GM18870 (cell line): ENCODE measurements at regions not wholly inside any gene's neighbourhood (a gene's known extent, or its start where the extent isn't known, plus 50 kb on each side); places are given as distances from the start of the nearest gene placed in this dataset.
"Not testable (repeated sequence)": the region's sequence is repeated elsewhere in the genome, so short reads cannot be mapped to it uniquely, and the experiment has no call there.

ENCODE experiments used
- ATAC-seq: cut with Tn5 transposase; IDR thresholded peaks from one replicate; pipeline ENCODE4 v1.9.1; 2021; ENCODE audit warnings: moderate library complexity; ENCODE audit not compliant: unreplicated experiment

DNA sequence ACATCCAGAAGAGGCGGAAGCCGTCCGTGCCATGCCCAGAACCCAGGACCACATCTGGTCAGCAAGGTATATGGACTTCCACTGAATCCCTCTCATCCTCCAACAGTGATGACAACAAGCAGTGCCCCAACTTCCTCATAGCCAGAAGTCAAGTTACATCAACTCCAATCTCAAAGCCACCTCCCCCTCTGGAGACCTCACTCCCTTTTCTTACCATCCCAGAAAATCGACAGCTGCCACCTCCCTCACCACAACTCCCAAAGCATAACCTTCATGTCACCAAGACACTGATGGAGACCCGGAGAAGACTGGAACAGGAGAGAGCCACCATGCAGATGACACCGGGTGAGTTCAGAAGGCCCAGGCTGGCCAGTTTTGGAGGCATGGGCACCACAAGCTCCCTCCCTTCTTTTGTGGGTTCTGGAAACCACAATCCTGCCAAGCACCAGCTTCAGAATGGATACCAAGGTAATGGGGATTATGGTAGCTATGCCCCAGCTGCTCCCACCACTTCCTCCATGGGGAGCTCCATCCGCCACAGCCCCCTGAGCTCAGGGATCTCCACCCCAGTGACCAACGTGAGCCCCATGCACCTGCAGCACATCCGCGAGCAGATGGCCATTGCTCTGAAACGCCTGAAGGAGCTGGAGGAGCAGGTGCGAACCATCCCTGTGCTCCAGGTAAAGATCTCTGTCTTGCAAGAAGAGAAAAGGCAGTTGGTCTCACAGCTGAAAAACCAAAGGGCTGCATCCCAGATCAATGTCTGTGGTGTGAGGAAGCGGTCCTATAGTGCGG, 130.3 kb upstream of the DMRT1 start:
- ATAC-seq: no peak

DNA sequence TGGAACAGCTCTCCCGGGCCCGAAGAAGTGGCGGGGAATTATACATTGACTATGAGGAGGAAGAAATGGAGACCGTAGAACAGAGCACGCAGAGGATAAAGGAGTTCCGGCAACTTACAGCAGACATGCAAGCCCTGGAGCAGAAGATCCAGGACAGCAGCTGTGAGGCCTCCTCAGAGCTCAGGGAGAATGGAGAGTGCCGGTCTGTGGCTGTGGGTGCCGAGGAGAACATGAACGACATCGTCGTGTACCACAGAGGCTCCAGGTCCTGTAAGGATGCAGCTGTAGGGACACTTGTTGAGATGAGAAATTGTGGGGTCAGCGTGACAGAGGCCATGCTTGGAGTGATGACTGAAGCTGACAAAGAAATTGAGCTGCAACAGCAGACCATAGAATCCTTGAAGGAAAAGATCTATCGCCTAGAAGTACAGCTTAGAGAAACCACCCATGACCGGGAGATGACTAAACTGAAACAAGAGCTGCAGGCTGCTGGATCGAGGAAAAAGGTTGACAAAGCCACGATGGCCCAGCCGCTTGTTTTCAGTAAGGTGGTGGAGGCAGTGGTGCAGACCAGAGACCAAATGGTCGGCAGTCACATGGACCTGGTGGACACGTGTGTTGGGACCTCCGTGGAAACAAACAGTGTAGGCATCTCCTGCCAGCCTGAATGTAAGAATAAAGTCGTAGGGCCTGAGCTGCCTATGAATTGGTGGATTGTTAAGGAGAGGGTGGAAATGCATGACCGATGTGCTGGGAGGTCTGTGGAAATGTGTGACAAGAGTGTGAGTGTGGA, 129.5 kb upstream of the DMRT1 start:
- ATAC-seq: no peak

DNA sequence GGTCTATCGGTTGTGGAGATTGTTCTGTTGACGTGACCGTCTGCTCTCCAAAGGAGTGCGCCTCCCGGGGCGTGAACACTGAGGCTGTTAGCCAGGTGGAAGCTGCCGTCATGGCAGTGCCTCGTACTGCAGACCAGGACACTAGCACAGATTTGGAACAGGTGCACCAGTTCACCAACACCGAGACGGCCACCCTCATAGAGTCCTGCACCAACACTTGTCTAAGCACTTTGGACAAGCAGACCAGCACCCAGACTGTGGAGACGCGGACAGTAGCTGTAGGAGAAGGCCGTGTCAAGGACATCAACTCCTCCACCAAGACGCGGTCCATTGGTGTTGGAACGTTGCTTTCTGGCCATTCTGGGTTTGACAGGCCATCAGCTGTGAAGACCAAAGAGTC, 128.9 kb upstream of the DMRT1 start:
- no peak for ATAC-seq

DNA sequence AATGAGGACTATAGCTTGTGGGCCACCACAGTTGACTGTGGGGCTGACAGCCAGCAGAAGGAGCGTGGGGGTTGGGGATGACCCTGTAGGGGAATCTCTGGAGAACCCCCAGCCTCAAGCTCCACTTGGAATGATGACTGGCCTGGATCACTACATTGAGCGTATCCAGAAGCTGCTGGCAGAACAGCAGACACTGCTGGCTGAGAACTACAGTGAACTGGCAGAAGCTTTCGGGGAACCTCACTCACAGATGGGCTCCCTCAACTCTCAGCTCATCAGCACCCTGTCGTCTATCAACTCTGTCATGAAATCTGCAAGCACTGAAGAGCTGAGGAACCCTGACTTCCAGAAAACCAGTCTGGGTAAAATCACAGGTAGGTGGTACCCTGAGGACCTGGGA, 128.4 kb upstream of the DMRT1 start:
- no peak for ATAC-seq

DNA sequence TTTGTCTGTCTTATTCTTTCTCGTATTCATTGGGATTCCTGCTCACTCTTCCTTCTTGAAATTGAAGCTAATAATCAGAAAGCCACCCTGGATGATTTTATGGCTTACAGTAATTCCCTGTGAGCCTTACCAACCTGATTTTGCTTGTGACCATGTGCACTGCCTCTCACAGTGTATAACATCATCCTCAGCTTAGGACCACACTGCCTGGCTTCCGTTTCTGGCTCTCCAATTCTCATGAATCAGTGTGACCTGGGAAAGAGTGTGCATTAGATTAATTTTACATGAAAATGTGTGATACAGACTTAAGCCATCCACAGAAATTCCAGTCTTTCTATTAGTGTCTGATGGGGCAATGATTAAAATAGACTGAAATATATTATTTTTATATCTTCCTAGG, 126.8 kb upstream of the DMRT1 start:
- ATAC-seq: no peak

DNA sequence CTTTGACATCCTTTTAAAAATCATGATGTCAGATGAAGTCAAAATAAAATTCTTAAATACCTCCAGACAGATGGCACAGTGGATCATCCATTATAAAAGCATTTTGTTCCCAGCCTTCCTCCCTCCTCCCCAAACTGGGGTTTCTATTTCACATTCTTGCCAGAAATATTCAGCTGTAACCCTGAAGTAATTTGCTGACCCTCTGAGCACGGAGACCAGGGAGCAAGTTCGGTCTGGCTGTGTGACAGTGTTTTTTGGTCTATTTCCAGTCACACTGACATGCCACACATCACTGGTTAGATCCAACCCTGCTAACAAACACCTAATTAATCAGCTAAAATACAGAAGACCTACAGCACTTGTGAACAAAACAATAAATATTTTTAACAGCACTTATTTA, 126.2 kb upstream of the DMRT1 start:
- no peak for ATAC-seq

DNA sequence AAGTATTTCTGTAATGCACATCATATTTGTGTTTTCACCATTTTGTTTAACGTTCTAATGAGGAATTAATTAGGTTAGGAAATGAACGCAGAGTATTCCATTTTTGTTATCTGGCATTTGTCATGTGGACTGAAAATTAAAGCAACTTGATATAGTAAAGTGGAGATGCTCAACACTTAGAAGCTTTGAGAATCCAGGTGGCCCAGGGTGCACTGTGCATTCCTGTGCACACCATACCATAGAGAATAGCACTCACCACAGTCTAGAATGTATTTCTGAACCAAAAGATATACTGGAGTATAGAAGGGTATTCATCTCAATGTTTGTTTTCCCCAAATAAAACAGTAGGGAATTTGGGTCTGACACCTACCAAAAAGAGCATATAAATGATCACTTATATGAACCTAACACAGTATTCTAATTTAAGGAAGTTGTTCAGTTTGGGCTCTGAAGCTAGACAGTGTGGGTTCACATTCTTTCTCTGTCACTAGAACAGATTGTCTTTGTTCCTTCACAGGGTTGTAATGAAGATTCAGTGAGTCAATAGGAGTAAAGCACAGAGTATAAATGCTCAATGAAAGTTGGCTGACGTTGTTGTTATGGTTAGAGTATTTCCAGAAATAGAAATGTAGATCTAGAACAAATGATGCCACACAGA, 125.6 kb upstream of the DMRT1 start:
- ATAC-seq: no peak

DNA sequence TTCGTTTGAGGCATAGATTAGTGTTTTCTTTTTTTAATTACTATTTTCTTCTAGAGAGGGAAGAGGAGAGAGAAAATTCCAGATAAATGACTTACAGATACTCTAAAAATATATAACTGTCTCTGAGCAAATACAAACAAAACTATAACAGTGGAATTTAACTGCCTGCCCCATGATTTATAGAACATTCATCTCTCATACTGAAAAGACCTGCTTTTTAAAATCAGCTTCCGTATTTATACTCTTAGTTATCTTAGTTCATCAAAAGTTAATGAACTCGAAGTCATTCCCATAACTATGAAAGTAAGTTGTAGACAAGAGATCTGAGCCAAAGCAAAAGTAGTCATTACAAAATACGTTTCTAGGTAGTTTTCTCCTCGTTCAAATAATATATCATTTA, 123.8 kb upstream of the DMRT1 start:
- ATAC-seq: no peak

DNA sequence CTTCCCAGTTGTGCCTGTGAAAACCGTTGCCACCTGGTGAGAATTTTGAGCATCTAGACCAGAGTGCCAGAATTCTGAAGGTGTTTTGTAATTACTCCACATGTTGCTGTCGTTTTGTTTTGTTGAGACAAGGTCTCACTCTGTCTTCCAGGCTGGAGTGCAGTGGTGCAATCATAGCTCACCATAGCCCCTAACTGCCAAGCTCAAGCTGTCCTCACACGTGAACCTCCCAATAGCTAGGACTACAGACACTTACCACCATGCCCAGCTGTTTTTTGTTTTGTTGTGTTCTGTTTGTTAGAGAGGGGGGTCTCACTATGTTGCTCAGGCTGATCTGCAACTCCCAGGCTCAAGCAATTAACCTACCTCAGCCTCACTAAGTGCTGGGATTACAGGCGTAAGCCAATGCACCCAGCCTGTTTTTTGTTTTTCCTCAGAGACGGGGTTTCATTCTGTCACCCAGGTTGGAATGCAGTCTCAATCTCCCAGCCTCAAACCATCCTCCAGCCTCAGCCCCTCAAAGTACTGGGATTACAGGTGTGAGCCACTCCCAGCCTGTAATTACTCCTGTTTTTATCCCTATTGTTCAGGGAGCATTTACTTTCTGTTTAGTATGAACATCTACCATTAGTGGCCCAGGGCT, 121.1 kb upstream of the DMRT1 start:
- ATAC-seq: no peak

DNA sequence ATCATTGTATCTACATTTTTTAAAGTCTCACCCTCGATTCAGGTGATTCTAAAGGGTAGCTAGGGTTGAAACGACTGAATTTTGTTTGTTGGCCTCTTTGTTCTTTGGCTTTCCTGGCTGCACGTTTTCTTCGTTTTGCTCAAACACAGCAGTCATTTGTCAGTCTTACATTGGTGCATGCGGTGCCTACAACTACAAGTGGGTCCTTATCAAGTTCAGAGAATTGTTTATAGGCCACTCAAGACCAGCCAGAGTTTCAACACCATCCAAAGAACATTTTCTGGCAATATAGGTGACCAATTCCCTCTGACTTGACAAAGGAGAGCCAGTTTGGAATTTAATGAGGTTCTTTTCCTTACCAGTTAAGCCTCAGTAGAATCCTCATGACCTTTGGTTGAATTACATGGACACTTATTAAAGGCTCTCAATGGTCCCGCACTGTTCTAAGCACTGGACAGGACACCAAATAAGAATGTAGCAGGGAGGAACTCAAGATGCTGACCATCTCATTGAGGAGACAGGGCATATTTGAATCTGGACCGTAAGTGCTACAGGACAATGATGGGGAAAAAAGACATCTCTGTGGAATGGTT, 119.0 kb upstream of the DMRT1 start:
- no peak for ATAC-seq

DNA sequence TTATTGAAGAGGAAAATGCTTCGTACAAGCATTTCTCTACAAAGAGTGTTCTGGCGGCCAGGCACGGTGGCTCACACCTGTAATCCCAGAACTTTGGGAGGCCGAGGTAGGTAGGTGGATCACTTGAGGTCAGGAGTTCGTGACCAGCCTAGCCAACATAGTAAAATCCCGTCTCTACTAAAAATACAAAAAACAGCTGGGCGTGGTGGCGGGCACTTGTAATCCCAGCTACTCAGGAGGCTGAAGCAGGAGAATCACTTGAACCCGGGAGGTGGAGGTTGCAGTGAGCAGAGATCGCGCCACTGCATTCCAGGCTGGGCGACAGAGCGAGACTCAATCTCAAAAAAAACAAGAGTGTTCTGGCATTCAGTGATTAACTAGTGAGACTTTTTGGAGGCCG, 117.0 kb upstream of the DMRT1 start:
- not testable (repeated sequence) for ATAC-seq

DNA sequence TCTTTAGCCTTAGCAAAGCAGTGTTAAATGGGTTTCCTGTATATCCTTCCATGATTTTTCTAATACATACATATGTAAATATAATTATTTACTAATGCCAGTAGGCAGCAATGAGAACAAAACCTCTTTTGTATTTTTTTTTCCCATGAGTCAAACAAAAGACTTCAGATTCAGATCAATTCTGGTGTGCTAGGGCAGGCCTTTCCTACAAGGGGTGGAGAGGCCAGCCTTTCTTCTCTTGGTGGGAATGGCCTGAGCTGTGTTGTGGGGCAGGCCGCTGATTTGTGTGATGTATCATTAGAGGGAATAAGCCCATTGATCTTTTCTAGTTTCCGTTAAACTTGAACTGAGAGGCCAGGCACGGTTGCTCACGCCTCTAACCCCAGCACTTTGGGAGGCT, 115.5 kb upstream of the DMRT1 start:
- no peak for ATAC-seq

DNA sequence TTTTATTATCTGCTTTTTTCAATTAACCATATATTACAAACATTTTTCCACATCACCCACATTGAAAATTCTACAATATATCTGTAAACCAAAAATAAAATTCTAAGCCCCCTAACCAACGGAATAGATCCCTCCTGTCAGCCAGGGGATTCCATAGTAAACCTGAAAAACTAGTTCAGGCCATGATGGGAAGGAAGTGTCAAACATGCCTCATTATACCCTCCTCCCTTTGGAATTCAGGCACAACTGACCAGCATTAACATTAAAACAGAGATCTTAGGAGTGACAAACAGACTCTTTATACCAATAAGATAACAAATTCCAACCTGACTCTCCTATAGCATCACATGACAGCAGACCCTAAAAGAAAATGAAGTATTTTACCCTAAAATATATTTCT, 113.7 kb upstream of the DMRT1 start:
- no peak for ATAC-seq

DNA sequence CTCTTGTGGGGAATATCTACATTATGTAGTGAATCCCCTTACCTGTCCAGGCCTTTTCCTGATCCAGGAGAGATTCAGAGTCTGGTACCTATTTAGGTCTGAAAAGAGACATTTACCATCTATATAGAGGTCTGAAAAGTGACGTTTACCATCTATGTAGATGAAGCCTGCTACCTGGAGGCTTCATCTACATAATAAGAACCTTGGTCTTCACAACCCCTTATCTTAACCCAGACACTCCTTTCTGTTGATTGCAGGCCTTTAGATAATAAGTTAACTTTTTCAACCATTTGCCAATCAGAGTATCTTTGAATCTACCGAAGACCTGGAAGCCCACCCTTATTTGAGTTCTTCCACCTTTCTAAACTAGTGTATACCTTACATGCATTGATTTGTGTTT, 113.0 kb upstream of the DMRT1 start:
- ATAC-seq: no peak

DNA sequence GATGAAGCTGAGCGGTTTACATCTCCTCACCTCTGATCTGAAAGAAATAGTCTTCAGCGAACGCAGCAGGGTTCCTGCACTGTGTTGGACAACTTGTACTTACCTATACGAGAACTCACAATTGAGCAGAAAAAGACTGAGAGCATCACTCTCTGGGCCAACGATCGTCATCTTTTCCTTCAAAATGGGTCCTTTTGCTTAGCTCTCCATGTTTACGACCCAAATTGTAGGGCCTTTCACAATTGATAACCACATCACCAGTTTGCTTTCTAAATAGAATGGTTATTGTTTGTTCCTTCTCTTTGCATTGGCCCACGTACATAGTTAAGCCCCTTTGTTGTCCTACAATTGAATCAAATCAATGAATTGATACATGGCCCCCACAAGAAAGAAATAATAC, 110.0 kb upstream of the DMRT1 start:
- ATAC-seq: no peak

DNA sequence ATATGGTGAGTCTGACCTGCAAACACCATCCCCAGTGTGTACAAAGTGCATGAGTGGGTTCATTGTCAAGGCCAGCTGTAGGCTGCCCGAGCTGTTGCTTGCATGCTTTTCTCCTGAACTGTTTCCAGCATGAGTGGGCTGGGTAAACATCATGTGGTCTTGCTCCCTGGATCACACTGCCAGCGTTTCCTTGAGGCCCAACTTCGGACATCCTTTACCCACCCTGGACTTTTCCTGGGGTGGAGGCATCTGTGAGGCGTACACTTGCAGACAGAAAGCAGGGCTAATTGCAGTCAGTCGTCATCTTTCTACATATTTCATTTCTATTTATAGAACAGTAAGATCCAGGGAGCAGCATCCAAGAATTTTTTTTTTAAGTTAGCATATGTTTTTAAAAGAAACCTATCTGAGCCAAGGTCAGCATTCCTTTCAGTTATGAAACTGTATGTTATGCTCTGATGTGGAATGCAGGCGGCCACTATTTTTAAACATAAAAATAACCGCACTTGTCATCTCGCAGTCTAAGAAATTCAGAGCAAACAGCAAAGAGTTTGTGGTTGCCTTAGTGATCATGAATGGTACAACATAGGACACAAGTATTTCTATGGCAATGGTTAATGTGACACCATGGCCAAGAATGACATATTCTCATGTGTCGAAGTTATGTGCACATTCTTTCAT, 106.5 kb upstream of the DMRT1 start:
- ATAC-seq: no peak

DNA sequence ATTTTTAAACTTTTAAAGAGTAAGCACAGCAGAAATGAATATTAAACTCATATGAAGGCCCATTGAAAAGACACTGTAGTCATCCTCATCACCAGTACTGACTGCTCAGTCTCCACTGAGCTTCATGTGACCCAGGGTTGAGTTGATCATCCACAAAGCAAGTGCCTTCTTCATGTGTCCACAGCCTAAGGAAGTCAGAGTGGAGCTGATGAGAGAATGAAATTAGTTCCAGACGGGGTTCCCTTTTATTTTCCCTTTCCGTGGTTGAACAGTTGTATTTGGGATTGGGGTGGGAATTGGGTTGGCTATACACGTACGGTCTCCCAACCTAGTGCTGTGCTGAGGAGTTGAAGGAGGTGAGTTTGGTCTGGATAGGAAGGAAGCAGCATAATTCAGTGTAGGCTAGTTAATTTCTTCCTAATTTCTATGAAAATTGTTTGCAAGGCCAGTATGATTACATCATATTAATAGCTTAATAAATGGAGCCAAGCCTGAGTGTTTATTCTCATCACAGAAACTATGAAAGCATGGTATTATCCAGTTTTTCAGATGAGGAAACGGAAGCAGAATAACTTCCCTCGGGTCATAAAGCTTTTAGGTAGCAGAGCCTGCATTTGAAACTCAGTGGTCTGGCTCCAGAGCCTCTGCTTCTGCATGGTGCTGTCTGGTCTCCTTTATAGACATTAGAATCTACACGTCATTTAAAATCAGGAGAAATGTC, 103.9 kb upstream of the DMRT1 start:
- no peak for ATAC-seq

DNA sequence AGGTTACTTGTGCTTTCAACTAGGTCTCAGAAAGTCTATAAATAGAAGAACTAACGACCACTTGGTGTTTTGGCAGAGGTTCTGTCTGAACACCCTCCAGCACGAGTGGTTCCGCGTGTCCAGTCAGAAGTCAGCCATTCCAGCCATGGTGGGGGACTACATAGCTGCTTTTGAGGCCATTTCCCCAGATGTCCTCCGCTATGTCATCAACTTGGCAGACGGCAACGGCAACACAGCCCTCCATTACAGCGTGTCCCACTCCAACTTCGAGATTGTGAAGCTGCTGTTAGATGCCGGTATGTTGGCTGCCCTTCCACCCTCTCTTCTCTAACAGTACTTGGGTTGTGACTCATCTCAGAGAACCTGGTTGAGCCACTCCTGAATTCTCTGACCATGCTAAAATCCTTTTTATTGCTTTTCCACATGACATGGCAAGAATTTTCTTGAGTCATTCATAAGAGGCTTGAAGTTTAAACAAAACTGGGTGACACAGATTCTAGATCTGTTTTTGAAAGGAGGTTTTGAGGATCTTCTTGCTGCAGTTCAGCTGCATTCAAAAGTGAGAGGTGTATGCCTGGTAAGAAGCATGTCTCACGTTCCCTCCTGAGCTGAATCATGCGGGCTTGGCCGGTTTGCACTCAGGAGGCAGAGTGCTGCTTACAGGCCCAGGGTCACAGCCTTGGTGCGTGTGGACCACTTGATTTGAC, 103.1 kb upstream of the DMRT1 start:
- no peak for ATAC-seq

DNA sequence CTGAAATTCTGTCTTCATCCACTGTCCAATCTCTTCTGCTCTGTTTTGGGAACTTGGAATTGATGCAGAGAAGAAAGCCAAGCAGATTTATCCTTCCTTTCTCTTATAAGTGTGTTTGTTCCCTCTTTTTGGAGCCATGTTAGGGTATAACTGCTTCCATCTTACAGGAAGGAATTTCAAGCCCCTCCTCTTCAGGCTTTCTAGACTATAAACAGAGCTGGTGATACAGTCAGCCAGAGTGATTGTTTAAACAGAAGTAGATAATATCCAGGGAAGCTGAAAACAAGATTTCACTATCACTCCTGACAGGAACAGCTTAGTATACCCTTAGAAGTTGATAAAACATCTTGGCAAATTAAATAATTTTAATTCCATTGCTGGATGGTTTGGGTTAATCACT, 102.1 kb upstream of the DMRT1 start:
- ATAC-seq: no peak
